ENCODE measurements at regions not wholly inside any gene's neighbourhood (a gene's known extent, or its start where the extent isn't known, plus 50 kb on each side); places are given as distances from the start of the nearest gene placed in this dataset.
"Not testable (repeated sequence)": the region's sequence is repeated elsewhere in the genome, so short reads cannot be mapped to it uniquely, and the experiment has no call there.

DNA sequence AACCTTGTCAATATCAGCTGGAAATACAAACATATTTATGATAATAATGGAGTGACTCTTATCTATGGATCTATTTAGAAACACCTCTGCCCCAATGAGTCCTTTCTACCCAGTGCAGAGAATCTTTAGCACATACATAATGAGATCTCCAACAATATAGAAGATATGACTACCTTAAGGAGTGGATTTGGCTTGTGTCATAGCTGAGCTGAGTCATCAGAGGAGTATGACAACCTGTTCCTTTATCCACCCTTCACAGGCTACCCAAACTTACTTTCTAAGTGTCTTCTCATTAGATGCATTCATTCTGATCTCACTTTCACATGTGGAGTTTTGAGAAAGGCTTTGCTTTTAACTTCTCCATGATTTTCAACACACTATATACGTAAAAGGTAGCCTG is 1218.9 kb downstream of the DSC3 start:
- DNase-seq: no peak

DNA sequence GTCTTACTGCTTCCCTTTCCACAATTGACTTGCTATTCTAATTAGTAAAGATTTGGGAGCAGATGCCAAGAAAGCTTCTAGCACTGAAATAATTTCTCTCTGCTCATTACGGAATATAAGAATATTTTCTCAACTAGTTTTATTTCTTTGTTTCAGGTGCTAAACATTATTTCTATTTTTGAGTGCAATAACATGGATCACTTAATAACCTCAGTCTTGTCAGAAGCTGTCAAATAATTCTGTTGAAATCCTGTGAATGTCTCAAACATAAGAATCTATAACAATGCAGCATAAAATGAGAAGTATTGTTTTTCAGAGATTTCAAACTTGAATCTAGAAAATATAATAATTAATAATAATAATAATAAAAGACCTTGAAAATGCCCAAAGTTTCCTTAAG is 1221.0 kb downstream of the DSC3 start:
- no peak for DNase-seq

DNA sequence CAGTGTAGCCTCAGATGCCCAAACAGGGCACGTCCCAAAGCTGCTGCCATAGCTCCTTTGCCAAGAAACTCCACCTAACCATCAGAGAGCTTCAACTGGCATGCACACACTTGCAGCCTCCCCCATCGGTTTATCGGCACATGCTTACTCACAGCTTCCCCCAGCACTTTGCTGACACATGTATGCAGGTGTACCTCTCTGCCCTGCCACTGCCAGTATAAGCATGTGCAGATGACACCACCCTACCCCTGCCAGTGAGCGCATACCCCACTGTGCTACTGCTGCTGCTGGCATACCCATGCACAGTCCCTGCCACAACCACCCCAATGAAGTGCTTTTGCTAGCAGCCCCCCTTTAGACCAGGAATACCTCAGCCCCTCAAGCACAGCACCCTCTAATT is 1231.0 kb downstream of the DSC3 start:
- DNase-seq: no peak

DNA sequence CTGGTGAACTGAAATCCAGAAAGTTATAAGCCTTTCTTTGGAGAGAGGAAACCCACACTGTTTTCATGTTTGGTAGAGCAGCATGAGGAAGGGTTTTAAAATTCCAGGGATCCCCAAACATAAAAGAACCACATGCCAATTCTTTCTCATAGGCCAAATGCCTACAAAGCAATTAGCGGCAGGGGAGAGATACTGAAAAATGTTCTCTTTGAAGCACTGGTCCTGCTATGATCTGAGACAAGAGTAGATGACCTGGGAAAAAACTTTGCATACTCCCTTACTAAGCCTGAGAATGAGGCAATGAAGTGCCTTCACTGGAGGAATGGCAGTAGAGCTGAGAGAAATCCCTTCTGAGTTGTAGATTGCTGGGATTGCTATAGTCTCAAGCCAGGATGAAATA is 1261.7 kb downstream of the DSC3 start:
- no peak for DNase-seq

DNA sequence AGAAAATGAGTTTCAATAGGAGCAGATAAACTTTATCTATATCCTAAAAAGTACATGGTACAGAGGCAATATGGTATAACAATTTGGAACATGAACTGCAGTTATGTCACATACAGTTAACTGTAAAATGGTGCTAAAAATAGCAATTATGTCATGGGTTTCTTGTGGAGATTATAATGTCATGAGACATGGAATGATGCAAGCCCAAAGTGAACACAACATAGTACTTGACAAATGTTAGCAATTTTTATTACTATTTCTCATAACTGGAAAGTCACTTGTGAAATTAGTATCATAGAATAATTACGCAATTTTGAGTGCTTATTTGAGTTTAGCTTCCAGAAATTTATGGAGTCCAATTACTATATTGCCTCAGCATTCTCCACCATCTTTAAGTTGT is 1263.4 kb downstream of the DSC3 start:
- DNase-seq: no peak

DNA sequence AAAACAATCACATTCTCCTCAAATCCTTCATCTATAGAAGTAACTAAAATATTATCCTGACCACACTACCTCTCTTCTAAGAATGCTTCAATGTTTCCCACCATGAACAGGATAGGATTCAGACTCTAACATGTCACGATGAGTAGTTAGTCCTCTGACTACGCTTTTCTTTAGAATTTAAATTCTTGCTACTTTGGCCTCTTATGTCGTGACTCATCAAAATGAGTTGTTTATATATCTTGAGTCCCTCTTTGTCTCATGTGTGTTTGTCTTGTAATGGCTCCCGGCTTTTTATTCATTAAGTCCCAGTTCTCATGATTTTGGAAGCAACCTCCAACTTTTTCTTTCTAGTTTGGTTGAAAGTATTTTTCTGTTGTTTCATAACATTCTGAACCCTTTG is 1289.2 kb downstream of the DSC3 start:
- DNase-seq: no peak

DNA sequence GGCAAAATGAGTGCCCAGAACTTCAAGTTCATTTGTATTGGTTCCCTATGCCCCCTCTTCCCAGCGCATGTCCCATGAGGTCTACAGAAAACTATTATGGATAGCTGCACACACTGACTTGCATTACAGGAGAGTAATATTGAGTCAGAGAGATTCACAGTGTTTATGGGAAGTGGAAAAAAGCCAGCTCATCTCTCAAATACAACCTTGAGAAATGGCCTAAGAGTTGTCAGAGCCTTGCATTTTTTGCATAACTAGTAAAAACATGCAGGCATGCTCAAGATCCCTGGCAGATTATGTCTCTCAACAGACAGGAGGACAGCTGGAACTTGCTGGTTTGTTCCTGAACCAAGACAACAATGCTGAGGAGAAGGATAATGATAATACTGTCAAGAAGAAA is 1292.8 kb downstream of the DSC3 start:
- no peak for DNase-seq

DNA sequence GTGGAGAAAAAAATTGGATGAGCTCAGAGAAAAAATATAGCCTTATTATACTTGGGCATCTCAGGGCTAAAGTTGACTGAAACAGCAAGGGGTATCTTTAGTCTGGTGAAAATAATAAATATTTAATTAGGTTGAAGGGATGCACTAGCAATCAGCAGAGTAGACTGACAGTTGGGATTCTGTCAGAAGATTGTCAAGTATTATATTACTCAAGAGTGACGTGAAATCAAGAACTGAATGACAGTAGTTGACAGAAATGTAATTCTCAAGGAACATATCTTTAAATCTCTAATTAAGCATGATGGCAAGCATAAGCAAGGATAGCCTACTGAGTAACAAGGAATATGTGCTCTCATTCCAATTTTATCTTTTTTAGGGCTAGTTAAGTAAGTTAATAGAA is 1301.1 kb downstream of the DSC3 start:
- no peak for DNase-seq

DNA sequence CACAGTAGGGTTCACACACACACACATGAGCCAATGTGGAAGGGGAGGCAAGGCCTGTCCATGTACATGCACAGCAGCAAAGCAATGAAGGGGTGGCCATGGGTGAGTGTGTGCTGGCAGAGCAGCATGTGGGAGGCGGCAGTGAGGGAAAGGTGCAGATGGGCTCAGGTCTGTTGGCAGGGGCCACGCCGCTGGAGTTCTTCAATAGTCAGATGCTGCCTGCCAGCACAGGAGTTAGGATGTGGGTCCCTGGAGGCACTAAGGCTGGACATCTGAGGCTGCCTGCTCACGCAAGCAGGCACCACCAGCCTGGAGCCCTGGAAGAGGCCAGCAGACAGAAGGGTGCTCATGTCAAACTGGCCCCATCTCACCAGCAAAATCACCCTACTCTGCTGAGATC is 1304.9 kb downstream of the DSC3 start:
- DNase-seq: no peak

DNA sequence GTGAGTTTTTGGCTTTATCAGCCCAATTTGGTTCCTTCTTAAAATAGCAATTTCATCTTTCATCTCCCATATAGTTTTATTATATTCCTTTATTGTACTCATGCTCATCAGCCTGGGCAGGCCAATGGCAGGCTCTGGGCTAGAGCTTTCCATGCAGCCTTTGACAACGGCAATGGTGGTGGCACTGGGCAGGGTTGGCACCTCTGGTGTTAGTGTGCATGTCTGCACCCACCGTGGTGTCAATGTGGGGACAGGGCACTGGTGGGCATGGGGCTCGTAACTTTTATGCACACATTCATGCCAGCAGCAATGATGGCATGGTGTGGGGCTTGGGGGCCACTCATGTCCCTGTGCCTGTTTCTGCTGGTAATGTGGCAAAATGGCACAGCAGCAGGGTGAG is 1305.4 kb downstream of the DSC3 start:
- DNase-seq: no peak

DNA sequence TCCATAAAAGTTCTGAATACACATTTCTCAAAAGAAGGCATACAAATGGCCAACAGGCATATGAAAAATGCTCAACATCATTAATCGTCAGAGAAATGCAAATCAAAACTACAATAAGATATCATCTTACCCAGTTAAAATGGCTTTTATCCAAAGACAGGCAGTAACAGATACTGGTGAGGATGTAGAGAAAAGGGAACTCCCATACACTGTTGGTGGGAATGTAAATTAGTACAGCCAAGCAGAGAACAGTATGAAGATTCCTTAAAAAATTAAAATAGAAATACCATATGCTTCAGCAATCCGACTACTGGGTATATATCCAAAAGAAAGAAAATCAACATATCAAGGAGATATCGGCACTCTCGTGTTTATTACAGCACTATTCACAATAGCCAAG is 1312.5 kb downstream of the DSC3 start:
- no peak for DNase-seq

DNA sequence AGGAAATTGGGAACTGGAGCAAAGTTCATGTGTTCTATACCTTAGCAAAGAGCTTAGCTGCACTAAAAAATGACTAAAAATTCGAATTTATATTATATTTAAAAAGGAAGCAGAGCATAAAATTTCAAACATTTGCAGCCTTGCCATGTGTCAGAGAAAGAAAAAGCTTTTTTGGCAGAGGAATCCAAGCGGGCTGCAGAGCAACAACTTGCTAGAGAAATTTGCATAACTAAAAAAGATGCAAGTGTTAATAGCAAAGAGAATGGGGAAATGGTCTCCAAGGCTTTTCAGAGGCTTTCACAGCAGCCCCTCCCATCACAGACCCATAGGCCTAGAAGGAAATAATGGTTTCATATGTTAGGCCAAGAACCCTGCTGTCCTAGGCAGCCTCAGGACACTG is 1315.9 kb downstream of the DSC3 start:
- no peak for DNase-seq

DNA sequence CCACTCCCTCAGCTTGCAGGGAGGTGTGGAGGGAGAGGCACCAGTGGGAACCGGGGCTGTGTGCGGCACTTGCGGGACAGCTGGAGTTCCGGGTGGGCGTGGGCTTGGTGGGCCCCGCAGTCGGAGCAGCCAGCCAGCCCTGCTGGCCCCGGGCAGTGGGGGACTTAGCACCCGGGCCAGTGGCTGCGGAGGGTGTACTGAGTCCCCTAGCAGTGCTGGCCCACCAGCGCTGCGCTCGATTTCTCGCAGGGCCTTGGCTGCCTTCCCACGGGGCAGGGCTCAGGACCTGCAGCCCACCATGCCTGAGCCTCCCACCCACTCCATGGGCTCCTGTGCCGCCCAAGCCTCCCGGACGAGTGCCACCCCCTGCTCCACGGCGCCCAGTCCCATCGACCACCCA is 1319.1 kb downstream of the DSC3 start:
- DNase-seq: not testable (repeated sequence)

DNA sequence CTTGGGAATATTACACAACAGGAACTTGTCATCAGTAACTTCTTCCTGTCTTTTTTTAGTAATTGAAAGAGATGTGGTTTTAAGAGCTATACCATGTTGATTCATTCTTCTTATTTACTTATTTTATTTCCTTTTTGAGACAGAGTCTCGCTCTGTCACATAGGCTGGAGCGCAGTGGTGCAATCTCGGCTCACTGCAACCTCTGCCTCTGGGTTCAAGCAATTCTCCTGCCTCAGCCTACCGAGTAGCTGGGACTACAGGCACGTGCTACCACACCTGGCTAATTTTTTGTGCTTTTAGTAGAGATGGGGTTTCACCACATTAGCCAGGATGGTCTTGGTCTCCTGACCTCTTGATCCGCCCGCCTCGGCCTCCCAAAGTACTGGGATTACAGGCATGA is 1326.6 kb downstream of the DSC3 start:
- DNase-seq: not testable (repeated sequence)

DNA sequence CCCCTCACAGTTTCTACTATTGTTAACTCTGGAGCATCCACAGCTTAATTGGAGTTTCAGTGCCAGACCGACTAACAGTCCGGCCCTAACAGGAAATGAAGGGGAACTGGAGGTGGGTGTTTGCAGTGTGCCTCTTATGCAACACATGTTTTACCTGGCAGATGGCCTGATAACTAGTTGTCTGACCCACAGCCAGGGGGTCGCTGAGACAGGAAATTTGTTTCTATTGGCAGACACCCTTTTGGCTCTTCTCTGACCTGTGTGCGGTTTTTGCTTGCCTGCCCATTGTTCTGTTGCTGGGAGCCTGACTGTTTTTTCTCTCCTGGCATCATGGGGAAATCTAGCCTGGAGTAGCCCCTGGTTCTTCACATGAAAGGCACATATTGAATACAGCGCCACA is 1329.8 kb downstream of the DSC3 start:
- DNase-seq: no peak

DNA sequence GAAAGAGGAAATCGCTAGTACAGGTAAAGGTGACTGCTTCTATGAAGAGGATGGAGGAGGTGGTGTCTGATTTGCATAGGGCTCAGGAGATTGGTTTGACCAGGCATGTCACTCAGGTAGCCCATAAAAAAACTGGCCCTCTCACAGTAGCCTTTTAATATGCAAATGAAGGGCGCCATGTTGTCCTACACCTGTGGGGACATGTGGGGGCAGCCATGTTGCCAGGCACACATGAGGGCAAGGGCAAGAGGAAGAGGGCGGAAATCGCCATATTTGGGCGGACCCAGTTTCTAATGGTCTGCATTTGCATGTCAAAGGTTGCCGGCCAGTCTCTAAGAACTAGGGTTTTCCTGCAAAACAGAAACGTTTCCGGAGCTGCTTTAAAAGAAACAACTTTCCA is 1330.6 kb downstream of the DSC3 start:
- no peak for DNase-seq

DNA sequence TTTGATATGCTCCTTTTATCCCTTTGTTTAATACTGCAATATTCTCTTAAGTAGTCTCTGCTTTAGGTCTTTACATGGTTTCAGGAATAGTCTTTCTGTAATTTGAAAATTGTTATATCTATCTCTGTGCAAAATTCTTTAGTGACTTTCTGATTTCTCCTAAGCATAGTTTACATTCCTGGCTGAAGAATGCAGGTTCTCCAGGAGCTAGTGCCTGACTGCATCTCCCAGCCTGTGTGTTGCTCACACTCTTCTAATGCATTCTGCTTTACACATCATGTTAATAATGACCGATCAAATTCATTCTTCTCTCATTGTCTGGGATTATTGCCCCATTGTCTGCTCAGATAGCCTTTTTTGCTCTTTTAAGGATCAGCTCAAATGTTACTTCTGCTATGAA is 1349.2 kb downstream of the DSC3 start:
- no peak for DNase-seq

DNA sequence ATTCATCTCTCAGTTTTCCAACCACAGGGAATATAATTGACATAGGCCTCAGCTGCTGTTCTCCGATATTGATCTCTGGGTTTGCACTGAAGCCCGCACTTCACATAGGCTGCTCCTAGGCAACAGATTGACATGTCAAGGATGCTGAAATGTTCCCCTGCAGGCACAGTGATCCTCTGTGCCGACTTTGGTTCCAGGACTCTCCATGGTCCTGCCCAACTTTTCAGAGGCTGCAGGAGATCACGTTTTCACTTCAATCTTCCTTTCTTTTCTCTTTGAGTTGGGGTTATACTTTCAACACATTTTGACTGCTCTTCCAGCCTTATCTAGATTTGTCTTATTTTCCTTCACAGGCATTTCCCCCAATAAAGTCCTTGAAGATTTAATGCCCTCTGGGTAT is 1361.0 kb downstream of the DSC3 start:
- DNase-seq: no peak

DNA sequence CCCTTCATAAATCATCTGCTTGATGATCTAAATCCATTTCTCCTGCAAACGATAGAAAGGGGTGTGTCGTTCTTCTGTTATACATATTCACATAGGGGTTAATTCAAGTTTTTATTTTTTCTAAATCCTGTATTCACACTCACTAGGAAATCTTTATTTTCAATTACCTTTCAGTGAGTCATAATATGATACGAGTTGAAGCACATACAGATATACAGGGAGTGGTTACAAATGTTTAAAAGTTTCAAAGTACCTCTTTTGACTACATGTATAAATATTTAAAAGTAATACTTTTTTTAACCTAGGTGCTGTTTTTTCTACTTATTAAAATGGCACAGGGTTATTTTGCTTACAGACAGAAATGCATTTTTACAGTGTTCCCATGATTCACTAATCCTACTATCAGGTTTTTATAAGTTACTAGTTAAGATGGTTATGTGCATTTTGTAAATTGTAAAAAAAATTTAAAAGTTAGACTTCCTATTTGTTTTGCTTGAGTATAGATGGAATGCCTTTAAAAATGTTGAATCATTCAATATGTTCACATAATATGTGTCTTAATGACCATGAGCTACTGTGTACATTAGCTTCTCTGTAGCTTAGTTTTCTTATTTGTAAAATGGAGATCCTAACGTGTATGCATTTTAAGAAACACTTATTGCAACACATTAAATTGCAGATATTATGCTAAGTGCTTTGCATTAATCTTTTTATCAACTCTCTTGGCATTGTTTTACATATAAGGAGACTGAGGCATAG is 1378.1 kb downstream of the DSC3 start:
- DNase-seq: no peak

DNA sequence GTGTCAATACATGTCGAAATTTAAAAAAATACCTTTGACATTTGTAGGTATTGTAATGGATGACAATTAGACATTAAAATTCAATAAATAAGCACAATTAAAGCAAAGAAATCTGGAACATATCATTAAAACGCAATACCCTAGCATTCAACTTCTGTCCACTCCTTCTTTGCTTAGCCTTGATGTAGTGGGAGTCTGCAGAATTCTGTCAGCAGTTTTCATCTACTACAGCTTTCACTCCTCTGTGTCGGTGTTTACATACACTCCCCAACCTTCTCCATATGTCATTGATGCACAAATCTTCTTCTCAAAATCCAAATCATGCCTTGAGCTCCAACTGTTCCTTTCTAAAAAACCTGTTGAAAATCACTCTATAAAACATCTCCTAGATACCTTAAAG is 1380.6 kb downstream of the DSC3 start:
- DNase-seq: no peak

DNA sequence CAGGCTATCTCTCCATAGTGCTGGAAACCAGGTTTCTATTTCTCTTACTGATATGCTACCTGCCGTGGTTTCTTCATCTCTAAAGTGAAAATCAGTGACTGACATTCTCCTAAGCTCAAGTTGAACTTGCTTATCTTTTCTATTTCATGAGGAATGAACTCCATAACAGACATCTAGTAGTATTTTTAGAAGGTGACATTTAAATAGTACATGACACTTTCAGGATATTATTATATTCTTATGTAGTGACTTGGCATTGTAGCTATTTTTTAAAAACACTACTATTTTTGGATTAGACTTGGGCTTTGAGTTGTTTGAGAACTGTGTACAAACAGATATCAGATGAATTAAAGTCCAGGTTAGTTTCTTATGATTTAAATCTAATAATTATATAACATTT is 1381.8 kb downstream of the DSC3 start:
- DNase-seq: no peak

DNA sequence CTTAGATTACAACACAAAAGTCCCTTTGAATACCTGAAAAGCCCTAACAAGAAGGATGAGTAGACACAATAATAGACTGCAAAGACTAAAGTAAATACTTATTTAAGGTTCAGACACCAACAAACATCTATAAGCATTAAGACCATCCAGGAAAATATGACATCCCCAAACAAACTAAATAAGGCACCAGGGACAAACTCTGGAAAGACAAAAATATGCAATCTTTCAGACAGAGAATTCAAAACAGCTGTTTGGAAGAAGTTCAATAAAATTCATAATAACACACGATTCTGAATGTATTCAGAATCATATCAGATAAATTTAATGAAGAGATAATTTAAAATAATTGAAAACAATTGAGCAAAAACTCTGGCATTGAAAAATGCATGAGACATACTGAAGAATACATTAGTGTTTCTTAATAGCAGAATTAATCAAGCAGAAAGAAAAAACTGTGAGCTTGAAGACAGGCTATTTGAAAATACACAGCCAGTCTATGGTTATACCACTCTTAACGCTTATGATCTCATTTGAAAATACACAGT is 1388.8 kb downstream of the DSC3 start:
- DNase-seq: no peak

DNA sequence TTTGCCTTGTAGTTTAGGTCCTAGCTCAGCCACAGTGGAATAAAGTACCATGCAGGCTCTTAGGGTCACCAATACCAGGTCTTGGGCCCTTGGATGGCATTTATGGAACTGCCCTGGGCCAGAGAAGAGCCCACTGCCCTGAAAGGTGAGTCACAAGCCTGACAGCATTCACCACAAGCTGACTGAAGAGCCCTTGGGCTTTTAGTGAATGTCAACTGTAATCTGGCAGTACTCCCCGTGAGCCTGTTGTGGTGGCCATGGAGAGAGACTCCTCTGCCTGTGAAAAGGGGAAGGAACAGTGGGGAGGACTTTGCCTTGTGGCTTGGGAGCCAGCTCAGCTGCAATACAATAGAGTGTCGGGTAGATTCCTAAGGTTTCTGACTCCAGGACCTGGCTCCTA is 1389.7 kb downstream of the DSC3 start:
- no peak for DNase-seq

DNA sequence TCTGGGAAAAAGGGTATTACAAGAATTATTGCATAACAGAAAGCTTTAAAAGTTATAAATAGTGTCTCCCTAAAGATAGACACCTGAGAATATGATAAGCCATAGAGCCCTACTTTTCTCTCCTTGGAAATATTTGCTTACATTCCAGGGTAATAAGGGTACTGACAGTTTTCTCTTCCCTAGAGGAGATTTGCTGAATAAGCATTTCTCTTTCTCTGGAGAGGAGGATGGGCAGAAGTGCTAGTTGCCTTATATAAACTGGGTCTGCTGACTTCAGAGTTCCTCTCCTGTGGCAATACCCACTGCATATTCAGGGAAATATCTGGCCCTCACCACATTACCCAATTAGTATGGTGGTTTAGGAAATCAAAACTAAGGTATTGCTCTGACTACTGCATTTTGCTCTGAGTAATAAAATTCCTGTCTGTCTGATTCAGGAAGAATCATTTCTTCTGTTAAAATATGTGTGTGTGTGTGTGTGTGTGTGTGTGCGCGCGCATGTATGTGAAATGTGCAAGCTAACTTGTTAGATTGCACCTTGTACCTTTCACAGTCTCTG is 1391.3 kb downstream of the DSC3 start:
- no peak for DNase-seq

DNA sequence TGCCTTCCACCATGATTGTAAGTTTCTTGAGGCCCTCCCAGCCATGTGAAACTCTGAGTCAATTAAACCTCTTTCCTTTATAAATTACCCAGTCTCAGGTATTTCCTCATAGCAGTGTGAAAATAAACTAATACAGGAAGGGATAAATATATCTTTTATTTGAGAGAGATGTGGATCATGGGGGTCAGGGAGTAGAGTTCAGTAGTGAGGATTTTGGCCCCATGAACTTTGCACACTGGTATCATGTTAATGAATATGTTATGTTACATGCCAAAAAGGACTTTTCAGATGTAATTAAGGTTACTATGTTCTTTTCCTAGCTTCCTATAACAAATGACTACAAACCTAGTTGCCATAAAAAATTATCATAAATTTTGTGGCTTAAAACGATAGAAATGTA is 1393.7 kb downstream of the DSC3 start:
- no peak for DNase-seq

Data from GOT3 (cell line).